T1000 (cell line): ENCODE measurements at regions not wholly inside any gene's neighbourhood (a gene's known extent, or its start where the extent isn't known, plus 50 kb on each side); places are given as distances from the start of the nearest gene placed in this dataset.

Experiments
- DNase-seq: peaks from one replicate; lab custom pipeline; 2025; ENCODE audit warnings: mixed read lengths; lab: John Stamatoyannopoulos, UW

- no peak for DNase-seq
These were observed 169.8 kb downstream of the NOC3L start for GRCh38 chr10:94192974-94193373.

GRCh38 chr10:94193466-94193924, 169.2 kb downstream of the NOC3L start:
- DNase-seq: no peak

GRCh38 chr10:94194256-94194655, 168.5 kb downstream of the NOC3L start:
- DNase-seq: no peak

- no peak for DNase-seq
These were observed 165.5 kb downstream of the NOC3L start for GRCh38 chr10:94197241-94197640.

- DNase-seq: no peak
These were observed 164.4 kb downstream of the NOC3L start for GRCh38 chr10:94198324-94198723.

- no peak for DNase-seq
These were observed 163.2 kb downstream of the NOC3L start for GRCh38 chr10:94199565-94199964.

GRCh38 chr10:94200146-94200837, 162.4 kb downstream of the NOC3L start:
- DNase-seq: no peak

- no peak for DNase-seq
These were observed 157.3 kb downstream of the NOC3L start for GRCh38 chr10:94205396-94205831.

- DNase-seq: no peak
These were observed 156.6 kb downstream of the NOC3L start for GRCh38 chr10:94206176-94206575.

GRCh38 chr10:94208315-94208714, 154.4 kb downstream of the NOC3L start:
- DNase-seq: no peak

GRCh38 chr10:94210440-94211168, 152.1 kb downstream of the NOC3L start:
- DNase-seq: no peak

- DNase-seq: no peak
These were observed 151.6 kb downstream of the NOC3L start for GRCh38 chr10:94211169-94211510.

- DNase-seq: no peak
These were observed 149.7 kb downstream of the NOC3L start for GRCh38 chr10:94213001-94213530.

- DNase-seq: no peak
These were observed 148.8 kb downstream of the NOC3L start for GRCh38 chr10:94213980-94214379.

GRCh38 chr10:94214481-94214893, 148.3 kb downstream of the NOC3L start:
- DNase-seq: no peak

- no peak for DNase-seq
These were observed 146.5 kb downstream of the NOC3L start for GRCh38 chr10:94216201-94216600.

GRCh38 chr10:94217411-94217810, 145.3 kb downstream of the NOC3L start:
- DNase-seq: no peak

GRCh38 chr10:94218493-94219183, 144.1 kb downstream of the NOC3L start:
- no peak for DNase-seq

- no peak for DNase-seq
These were observed 142.9 kb downstream of the NOC3L start for GRCh38 chr10:94219829-94220228.

GRCh38 chr10:94220717-94221116, 142.0 kb downstream of the NOC3L start:
- DNase-seq: no peak

GRCh38 chr10:94223702-94224370, 138.9 kb downstream of the NOC3L start:
- DNase-seq: no peak

- no peak for DNase-seq
These were observed 138.1 kb downstream of the NOC3L start for GRCh38 chr10:94224656-94225055.
